Ovary (tissue), 3 donors: ENCODE measurements at regions not wholly inside any gene's neighbourhood (a gene's known extent, or its start where the extent isn't known, plus 50 kb on each side); places are given as distances from the start of the nearest gene placed in this dataset.

ENCODE experiments used
- POLR2A ChIP-seq: fragments of 450-650 bp; IDR thresholded peaks from one replicate; pipeline ENCODE4 v1.6.1; 2017; ENCODE audit warnings: antibody characterized with exemption, mild to moderate bottlenecking, moderate library complexity
- TF ChIP-seq, protein P1 (sequence below), 3 donors: fragments of 450-650 bp in 2 of 3; fragments of 200-600 bp in 1 of 3; IDR thresholded peaks; one replicate each; pipeline versions ENCODE4 v1.5.1 to v1.8.0; 2016 to 2022; ENCODE audit warnings: antibody characterized with exemption in 3 of 3, mild to moderate bottlenecking in 1 of 3
- donor health status: DM: no; HTN: no; CAD: no.

DNA sequence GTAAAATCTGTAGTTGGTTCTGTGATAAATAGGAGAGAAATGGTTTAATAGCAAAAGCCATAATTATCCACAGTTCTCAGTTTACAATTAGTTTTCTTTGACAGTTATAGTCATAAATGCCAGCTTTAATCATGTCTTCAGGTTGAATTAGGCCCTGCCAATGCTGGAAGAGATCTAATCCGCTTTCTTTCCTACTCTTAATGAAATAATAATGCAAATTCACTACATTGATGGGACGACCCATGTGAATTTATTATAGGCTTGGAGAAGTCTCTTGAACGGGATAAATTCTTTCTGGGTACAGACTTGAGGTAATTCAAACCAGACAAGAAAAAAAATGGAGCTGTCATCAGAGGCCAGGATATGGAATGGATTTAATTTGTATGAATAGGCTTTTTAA is 950.4 kb downstream of the EFNA5 start:
- TF ChIP-seq, protein P1, sequence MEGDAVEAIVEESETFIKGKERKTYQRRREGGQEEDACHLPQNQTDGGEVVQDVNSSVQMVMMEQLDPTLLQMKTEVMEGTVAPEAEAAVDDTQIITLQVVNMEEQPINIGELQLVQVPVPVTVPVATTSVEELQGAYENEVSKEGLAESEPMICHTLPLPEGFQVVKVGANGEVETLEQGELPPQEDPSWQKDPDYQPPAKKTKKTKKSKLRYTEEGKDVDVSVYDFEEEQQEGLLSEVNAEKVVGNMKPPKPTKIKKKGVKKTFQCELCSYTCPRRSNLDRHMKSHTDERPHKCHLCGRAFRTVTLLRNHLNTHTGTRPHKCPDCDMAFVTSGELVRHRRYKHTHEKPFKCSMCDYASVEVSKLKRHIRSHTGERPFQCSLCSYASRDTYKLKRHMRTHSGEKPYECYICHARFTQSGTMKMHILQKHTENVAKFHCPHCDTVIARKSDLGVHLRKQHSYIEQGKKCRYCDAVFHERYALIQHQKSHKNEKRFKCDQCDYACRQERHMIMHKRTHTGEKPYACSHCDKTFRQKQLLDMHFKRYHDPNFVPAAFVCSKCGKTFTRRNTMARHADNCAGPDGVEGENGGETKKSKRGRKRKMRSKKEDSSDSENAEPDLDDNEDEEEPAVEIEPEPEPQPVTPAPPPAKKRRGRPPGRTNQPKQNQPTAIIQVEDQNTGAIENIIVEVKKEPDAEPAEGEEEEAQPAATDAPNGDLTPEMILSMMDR (IDR thresholded peaks at IDR 0.05), result no peak
- TF ChIP-seq POLR2A, result no peak
